ENCODE measurements at regions not wholly inside any gene's neighbourhood (a gene's known extent, or its start where the extent isn't known, plus 50 kb on each side); places are given as distances from the start of the nearest gene placed in this dataset.

DNA sequence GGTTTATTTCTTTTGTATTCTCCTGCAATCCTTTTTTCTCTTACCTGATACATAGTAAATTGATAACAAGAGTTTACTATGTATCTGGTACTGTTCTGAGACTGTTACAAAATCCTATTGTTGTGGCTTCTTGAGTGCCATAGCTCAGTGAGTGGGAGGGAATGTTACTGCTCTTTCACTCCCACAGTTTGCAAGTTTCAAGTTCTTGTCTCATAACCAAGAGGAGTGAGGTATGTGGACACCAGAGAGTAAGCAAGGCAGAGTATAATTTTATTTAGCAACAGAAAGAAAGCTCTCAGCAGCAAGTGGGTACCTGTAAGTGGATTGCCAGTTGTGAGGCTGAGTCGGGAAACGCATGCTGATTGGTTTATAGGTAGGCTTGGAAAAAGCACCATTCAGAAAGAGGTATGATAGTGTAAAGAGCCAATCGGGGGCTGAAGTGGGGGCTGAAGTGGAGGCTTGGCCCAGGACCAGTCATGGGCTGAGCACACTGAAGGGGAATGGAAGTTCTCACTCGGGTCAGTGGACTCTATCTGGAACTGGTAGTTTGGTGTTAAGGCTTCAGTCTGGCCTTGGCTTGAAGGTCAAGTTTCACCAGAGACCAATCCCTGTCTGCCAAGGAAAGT, 850.8 kb downstream of the TMTC2 start:
- Histone ChIP-seq H3K4me3 (ENCODE audit: low read depth, low read length, poor library complexity, severe bottlenecking) (no peak overlapping the region), H3K27ac (ENCODE audit: low read depth, low read length, poor library complexity, severe bottlenecking) (no peak overlapping the region), H2AFZ (ENCODE audit: low read length) (no peak overlapping the region), H3K27me3 (ENCODE audit: insufficient read depth, low read length) (no peaks in the 10 kb centered on the region), H3K9me2 (ENCODE audit: low read depth, low read length) (no peaks in the 10 kb centered on the region), H3K9me3 (ENCODE audit: low read length) (no peaks in the 10 kb centered on the region), H3K9ac (ENCODE audit: low read length) (no peak overlapping the region), H3K4me1 (ENCODE audit: insufficient read depth, low read length, severe bottlenecking) (no peaks in the 10 kb centered on the region), H3K4me2 (ENCODE audit: low read length) (no peak overlapping the region), H3F3A (ENCODE audit: insufficient read depth, low read length) (no peaks in the 10 kb centered on the region), H3K36me3 (ENCODE audit: insufficient read depth, low read length) (no peaks in the 10 kb centered on the region), H4K20me1 (ENCODE audit: insufficient read depth, low read length) (no peaks in the 10 kb centered on the region), H3K79me2 (ENCODE audit: insufficient read depth, low read length) (no peaks in the 10 kb centered on the region)
- TF ChIP-seq, protein P1, sequence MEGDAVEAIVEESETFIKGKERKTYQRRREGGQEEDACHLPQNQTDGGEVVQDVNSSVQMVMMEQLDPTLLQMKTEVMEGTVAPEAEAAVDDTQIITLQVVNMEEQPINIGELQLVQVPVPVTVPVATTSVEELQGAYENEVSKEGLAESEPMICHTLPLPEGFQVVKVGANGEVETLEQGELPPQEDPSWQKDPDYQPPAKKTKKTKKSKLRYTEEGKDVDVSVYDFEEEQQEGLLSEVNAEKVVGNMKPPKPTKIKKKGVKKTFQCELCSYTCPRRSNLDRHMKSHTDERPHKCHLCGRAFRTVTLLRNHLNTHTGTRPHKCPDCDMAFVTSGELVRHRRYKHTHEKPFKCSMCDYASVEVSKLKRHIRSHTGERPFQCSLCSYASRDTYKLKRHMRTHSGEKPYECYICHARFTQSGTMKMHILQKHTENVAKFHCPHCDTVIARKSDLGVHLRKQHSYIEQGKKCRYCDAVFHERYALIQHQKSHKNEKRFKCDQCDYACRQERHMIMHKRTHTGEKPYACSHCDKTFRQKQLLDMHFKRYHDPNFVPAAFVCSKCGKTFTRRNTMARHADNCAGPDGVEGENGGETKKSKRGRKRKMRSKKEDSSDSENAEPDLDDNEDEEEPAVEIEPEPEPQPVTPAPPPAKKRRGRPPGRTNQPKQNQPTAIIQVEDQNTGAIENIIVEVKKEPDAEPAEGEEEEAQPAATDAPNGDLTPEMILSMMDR (IDR thresholded peaks at IDR 0.05; ENCODE audit: low read length), result no peak

DNA sequence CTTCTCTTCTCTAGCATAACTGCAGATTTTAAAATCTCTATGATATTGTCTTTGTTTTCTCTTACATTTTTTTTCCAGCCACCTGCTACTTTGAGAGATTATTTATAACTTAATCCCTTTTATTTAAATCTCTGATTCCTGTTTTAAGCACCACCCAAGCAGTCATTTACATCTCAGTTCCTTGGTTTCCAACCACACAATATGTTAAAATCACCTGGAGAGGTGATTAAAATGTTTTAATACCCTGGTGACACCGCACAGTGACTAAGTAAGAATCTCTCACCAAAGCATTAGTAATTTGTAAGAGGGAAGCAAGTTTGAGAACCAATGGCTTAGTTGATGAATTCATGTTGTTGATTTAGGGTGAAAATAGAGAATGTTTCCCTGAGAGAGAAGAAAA, 849.8 kb downstream of the TMTC2 start:
- no peak overlapping the region for H3K4me2 ChIP-seq (ENCODE audit: low read length)
- H3K27ac ChIP-seq (ENCODE audit: low read depth, low read length, poor library complexity, severe bottlenecking), result no peak overlapping the region
- H3K4me3 ChIP-seq (ENCODE audit: low read depth, low read length, poor library complexity, severe bottlenecking), result no peak overlapping the region
- no peaks in the 10 kb centered on the region for H3K9me3 ChIP-seq (ENCODE audit: low read length)
- H3K27me3 ChIP-seq (ENCODE audit: insufficient read depth, low read length), result no peaks in the 10 kb centered on the region
- no peaks in the 10 kb centered on the region for H3K36me3 ChIP-seq (ENCODE audit: insufficient read depth, low read length)
- H2AFZ ChIP-seq (ENCODE audit: low read length), result no peak overlapping the region
- no peaks in the 10 kb centered on the region for H3K4me1 ChIP-seq (ENCODE audit: insufficient read depth, low read length, severe bottlenecking)
- H3K9ac ChIP-seq (ENCODE audit: low read length), result no peak overlapping the region
- no peaks in the 10 kb centered on the region for H4K20me1 ChIP-seq (ENCODE audit: insufficient read depth, low read length)
- H3K79me2 ChIP-seq (ENCODE audit: insufficient read depth, low read length), result no peaks in the 10 kb centered on the region
- no peaks in the 10 kb centered on the region for H3F3A ChIP-seq (ENCODE audit: insufficient read depth, low read length)
- no peak for TF ChIP-seq EZH2 (IDR thresholded peaks at IDR 0.05; ENCODE audit: borderline replicate concordance, low read length)
- TF ChIP-seq, protein P1 (IDR thresholded peaks at IDR 0.05; ENCODE audit: low read length), result no peak
- H3K9me2 ChIP-seq (ENCODE audit: low read depth, low read length), result no peaks in the 10 kb centered on the region

DNA sequence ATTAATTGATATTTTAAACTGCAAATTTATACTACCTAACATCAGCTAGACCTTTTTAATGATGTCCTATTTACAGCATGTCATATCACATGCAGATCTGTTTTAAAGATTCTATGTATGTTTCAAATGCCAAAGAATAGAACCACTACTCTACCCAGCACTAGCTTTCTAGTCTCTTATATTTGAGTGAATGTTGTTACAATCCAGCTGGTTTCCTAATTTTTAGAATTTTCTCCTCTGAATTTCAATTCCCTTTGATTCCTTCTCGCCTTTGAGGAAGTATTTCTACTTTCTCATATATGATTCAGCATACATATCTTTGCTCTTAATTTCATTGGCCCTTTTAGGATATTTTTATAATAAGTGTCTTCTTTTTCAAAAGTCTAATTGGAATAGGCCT, 841.9 kb downstream of the TMTC2 start:
- no peak overlapping the region for H3K4me2 ChIP-seq (ENCODE audit: low read length)
- no peaks in the 10 kb centered on the region for H3K27me3 ChIP-seq (ENCODE audit: insufficient read depth, low read length)
- no peak overlapping the region for H2AFZ ChIP-seq (ENCODE audit: low read length)
- H3K36me3 ChIP-seq (ENCODE audit: insufficient read depth, low read length), result no peaks in the 10 kb centered on the region
- H3K4me1 ChIP-seq (ENCODE audit: insufficient read depth, low read length, severe bottlenecking), result no peaks in the 10 kb centered on the region
- H3K27ac ChIP-seq (ENCODE audit: low read depth, low read length, poor library complexity, severe bottlenecking), result no peak overlapping the region
- no peak for TF ChIP-seq EZH2 (IDR thresholded peaks at IDR 0.05; ENCODE audit: borderline replicate concordance, low read length)
- TF ChIP-seq, protein P1 (IDR thresholded peaks at IDR 0.05; ENCODE audit: low read length), result no peak
- H3K79me2 ChIP-seq (ENCODE audit: insufficient read depth, low read length), result no peaks in the 10 kb centered on the region
- H3K9ac ChIP-seq (ENCODE audit: low read length), result no peak overlapping the region
- no peaks in the 10 kb centered on the region for H3K9me3 ChIP-seq (ENCODE audit: low read length)
- no peaks in the 10 kb centered on the region for H3K9me2 ChIP-seq (ENCODE audit: low read depth, low read length)
- no peaks in the 10 kb centered on the region for H3F3A ChIP-seq (ENCODE audit: insufficient read depth, low read length)
- H4K20me1 ChIP-seq (ENCODE audit: insufficient read depth, low read length), result no peaks in the 10 kb centered on the region
- H3K4me3 ChIP-seq (ENCODE audit: low read depth, low read length, poor library complexity, severe bottlenecking), result no peak overlapping the region
